ENCODE measurements at regions not wholly inside any gene's neighbourhood (a gene's known extent, or its start where the extent isn't known, plus 50 kb on each side); places are given as distances from the start of the nearest gene placed in this dataset.

DNA sequence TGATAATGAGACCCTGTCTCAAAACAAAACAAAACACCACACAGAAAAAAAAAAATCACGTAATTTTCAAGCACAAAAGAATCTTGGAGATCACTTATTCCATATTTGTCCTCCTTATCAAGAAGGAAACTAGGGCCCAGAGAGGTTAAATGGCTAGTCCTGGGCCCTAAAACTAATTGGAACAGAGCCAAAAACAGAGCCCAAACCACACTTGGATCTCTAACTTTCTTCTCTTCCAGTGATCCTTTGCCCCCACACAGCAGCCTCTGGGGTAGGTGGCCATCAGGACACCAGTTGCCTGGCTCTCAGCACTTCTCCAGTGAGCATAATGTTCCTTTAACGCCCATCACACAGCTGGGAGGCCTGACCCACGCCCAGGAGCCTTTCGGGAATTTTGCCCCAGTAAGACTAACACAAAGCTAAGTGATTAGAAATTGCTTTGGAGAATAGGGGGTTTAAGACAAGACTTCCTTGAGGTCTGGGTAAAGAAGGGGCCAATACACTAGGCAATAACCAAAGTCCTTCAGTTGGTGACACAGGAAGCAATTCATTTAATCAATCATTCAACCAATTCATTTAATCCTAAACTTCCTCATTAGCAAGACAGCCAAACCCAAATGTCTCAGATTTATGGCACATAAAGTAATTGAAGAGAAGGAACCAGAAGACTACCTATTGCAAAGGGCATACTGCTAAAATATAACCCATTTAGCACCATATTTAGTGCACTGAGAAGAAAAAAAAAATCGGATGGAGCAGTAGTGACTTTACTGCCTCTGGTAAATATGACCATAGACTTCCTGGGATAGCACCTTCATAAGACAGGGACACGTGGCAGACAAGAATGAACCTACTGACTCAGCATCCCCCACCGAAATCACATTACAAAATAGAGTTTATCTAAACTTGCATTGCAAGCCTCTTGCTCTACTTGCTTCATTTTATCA, 77.8 kb downstream of the ZNF608 start:
- no peak for FAIRE-seq
- no peak overlapping the region for H3K4me3 ChIP-seq (replicated peaks in 1 of 3; ENCODE audit: insufficient read depth in 1 of 3, low read depth in 1 of 3, low read length in 3 of 3)

More for the DNA sequence above, 77.8 kb downstream of the ZNF608 start:
- Histone ChIP-seq H3K27ac (ENCODE audit: insufficient read depth, low read depth, low read length) (no peak overlapping the region), H2AFZ (ENCODE audit: low read depth, low read length) (no peak overlapping the region), H3K9ac (replicated peaks; ENCODE audit: extremely low read depth, insufficient read depth, low read length) (no peak overlapping the region), H3K27me3 (ENCODE audit: control insufficient read depth in 2 of 2, insufficient read depth in 2 of 2, low read length in 2 of 2) (no peaks in the 10 kb centered on the region), H4K20me1 (replicated peaks; ENCODE audit: control insufficient read depth, extremely low read depth, insufficient read depth, low read length) (no peaks in the 10 kb centered on the region), H3K79me2 (ENCODE audit: control insufficient read depth, insufficient read depth, low read length) (peaks cover 2% of the 10 kb centered on the region), H3K9me3 (replicated peaks; ENCODE audit: control insufficient read depth, insufficient read depth, low read length) (no peaks in the 10 kb centered on the region), H3K4me2 (ENCODE audit: insufficient read depth, low read length) (no peak overlapping the region), H3K36me3 (ENCODE audit: control insufficient read depth in 2 of 2, extremely low read depth in 1 of 2, insufficient read depth in 2 of 2, low read length in 2 of 2) (no peaks in the 10 kb centered on the region), H3K9me1 (replicated peaks; ENCODE audit: control insufficient read depth, extremely low read depth, insufficient read depth, low read length) (no peaks in the 10 kb centered on the region), H3K4me1 (ENCODE audit: control insufficient read depth, extremely low read depth, insufficient read depth, low read length) (no peaks in the 10 kb centered on the region)
- CTCF ChIA-PET: interaction anchor here (0.8 kb wide), 1 partner anchor 8 kb away, joined by 4 read pairs; no protein-coding TSS in a partner anchor
- POLR2A ChIA-PET: no interaction called here
- no peak for DNase-seq (ENCODE audit: low read depth, low spot score)
- intact Hi-C loops (cut with micrococcal nuclease) (no loop called here), dilution Hi-C loops (cut with MboI; ENCODE audit: extremely low pct_ligation_motif_present, low sequenced_read_pairs) (no loop called here)
- BruUV-seq (replicated peaks): no TSS peak
- TF ChIP-seq FOS (IDR thresholded peaks at IDR 0.05; ENCODE audit: borderline replicate concordance, insufficient read depth, low read length): no peak
- no peak for TF ChIP-seq EZH2 (IDR thresholded peaks at IDR 0.05; ENCODE audit: borderline replicate concordance, low read depth, low read length, severe bottlenecking)
- TF ChIP-seq, protein P1, sequence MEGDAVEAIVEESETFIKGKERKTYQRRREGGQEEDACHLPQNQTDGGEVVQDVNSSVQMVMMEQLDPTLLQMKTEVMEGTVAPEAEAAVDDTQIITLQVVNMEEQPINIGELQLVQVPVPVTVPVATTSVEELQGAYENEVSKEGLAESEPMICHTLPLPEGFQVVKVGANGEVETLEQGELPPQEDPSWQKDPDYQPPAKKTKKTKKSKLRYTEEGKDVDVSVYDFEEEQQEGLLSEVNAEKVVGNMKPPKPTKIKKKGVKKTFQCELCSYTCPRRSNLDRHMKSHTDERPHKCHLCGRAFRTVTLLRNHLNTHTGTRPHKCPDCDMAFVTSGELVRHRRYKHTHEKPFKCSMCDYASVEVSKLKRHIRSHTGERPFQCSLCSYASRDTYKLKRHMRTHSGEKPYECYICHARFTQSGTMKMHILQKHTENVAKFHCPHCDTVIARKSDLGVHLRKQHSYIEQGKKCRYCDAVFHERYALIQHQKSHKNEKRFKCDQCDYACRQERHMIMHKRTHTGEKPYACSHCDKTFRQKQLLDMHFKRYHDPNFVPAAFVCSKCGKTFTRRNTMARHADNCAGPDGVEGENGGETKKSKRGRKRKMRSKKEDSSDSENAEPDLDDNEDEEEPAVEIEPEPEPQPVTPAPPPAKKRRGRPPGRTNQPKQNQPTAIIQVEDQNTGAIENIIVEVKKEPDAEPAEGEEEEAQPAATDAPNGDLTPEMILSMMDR (IDR thresholded peaks at IDR 0.05; ENCODE audit: extremely low read depth in 1 of 2, insufficient read depth in 1 of 2, low read depth in 1 of 2, low read length in 2 of 2): no peak
- TF ChIP-seq JUN (IDR thresholded peaks at IDR 0.05; ENCODE audit: borderline replicate concordance, insufficient read depth, insufficient read length, low read depth): no peak
- no peak for TF ChIP-seq POLR2A (IDR thresholded peaks at IDR 0.05; ENCODE audit: low read depth, low read length)
- no peak for TF ChIP-seq MYC (IDR thresholded peaks at IDR 0.05; ENCODE audit: low read depth, low read length)
- no peak for TF ChIP-seq POLR2AphosphoS5 (IDR thresholded peaks at IDR 0.05; ENCODE audit: insufficient read depth, low read depth, low read length)
- TF ChIP-seq GATA2 (IDR thresholded peaks at IDR 0.05; ENCODE audit: insufficient read depth, insufficient read length, low read depth, low read length): no peak
- TF ChIP-seq, protein P2, sequence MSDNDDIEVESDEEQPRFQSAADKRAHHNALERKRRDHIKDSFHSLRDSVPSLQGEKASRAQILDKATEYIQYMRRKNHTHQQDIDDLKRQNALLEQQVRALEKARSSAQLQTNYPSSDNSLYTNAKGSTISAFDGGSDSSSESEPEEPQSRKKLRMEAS (IDR thresholded peaks at IDR 0.05; ENCODE audit: insufficient read depth, insufficient read length): no peak

Data from endothelial cell of umbilical vein (primary cell).